NB4 (cell line): ENCODE measurements at regions not wholly inside any gene's neighbourhood (a gene's known extent, or its start where the extent isn't known, plus 50 kb on each side); places are given as distances from the start of the nearest gene placed in this dataset.
"Not testable (repeated sequence)": the region's sequence is repeated elsewhere in the genome, so short reads cannot be mapped to it uniquely, and the experiment has no call there.

Source experiments
- DNase-seq: peaks from one replicate; pipeline ENCODE4 v3.0.0; 2010; ENCODE audit warnings: low read depth
- H3K4me3 ChIP-seq: one replicate; pipeline ENCODE4 v1.5.1; 2011; ENCODE audit warnings: mild to moderate bottlenecking, low read depth, low read length, moderate library complexity
- MYC ChIP-seq: IDR thresholded peaks from 2 replicates; pipeline ENCODE4 v1.6.1; 2011; ENCODE audit warnings: low read depth, low read length
- POLR2A ChIP-seq: IDR thresholded peaks from 2 replicates; pipeline ENCODE4 v1.6.1; 2011; ENCODE audit warnings: mild to moderate bottlenecking; ENCODE audit not compliant: insufficient read length; ENCODE audit errors: extremely low read depth
- TF ChIP-seq, protein P1 (sequence below): IDR thresholded peaks from one replicate; pipeline ENCODE4 v1.5.1; 2012; ENCODE audit warnings: low read depth, low read length
- TF ChIP-seq, protein P2 (sequence below): IDR thresholded peaks from 2 replicates; pipeline ENCODE4 v1.6.1; 2011; ENCODE audit warnings: low read depth, low read length

DNA sequence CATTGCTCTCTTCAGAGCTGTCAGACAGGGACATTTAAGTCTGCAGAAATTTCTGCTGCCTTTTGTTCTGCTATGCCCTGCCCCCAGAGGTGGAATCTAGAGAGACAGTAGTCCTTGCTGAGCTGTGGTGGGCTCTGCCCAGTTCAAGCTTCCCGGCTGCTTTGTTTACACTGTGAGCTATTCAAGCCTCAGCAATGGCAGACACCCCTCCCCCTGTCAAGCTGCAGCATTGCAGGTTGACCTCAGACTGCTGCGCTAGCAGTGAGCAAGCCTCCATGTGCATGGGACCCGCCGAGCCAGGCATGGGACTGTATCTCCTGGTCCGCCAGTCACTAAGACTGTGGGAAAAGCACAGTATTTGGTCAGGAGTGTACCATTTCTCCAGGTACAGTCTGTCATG, 53.6 kb upstream of the MAPK10 start:
- H3K4me3 ChIP-seq, DNase-seq: not testable (repeated sequence)

DNA sequence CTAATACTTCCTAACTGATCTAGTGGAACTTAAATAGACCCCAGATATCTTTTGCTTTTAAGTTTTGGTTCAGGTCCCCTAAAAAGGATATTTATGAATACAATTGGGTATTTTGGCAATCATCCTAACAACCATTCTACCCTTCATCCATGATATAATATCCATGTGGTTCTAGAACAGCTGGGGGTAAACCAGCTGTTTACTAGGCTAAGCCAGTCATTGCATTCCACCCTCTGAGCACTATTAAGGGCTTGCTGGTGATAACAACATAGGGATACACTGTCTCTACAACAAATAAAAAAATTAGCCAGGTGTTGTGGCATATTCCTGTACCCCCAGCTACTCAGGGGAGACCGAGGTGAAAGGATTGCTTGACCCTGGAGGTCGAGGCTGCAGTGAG, 54.8 kb upstream of the MAPK10 start:
- TF ChIP-seq, protein P1, sequence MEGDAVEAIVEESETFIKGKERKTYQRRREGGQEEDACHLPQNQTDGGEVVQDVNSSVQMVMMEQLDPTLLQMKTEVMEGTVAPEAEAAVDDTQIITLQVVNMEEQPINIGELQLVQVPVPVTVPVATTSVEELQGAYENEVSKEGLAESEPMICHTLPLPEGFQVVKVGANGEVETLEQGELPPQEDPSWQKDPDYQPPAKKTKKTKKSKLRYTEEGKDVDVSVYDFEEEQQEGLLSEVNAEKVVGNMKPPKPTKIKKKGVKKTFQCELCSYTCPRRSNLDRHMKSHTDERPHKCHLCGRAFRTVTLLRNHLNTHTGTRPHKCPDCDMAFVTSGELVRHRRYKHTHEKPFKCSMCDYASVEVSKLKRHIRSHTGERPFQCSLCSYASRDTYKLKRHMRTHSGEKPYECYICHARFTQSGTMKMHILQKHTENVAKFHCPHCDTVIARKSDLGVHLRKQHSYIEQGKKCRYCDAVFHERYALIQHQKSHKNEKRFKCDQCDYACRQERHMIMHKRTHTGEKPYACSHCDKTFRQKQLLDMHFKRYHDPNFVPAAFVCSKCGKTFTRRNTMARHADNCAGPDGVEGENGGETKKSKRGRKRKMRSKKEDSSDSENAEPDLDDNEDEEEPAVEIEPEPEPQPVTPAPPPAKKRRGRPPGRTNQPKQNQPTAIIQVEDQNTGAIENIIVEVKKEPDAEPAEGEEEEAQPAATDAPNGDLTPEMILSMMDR: no peak
- TF ChIP-seq POLR2A: no peak
- no peak for TF ChIP-seq MYC
- TF ChIP-seq, protein P2, sequence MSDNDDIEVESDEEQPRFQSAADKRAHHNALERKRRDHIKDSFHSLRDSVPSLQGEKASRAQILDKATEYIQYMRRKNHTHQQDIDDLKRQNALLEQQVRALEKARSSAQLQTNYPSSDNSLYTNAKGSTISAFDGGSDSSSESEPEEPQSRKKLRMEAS: no peak
- DNase-seq: no peak
- no peak overlapping the region for H3K4me3 ChIP-seq

DNA sequence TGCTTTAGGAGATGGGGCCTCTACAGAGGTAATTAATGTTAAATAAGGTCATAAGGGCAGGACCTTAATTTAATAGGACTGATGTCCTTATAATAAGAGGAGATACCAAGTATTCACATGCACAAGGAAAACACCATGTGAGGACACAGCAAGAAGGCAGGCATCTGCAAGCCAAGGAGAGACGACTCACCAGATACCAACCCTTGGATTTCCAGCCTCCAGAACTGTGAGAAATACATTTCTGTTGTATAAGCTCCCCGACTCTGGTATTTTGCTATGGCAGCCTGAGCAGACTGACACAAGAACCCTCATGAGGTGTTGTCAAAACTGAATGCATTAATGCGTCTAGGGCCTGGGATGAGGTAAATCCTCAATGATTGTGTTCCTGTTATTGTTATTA, 56.2 kb upstream of the MAPK10 start:
- no peak for DNase-seq
- no peak overlapping the region for H3K4me3 ChIP-seq
- no peak for TF ChIP-seq POLR2A
- TF ChIP-seq, protein P2: no peak
- TF ChIP-seq, protein P1: no peak
- no peak for TF ChIP-seq MYC

DNA sequence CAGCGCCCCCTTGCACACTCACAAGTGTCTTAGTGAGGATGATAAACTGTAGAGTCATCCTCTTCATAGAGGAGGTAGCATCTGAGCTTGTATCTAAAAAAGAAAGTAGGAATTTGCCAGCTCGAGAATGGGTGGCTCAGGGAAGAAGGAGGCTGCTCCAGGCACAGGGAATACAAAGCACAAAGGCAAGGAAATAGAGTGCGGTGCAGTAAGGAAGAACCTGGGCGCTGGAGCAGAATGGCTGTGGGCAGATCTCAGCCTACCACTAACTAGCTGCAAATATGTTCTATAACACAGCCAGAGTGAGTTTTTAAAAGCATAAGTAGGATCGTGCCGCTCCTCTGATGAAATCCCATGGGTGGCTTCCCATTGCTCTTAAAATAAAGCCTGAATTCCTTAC, 61.6 kb upstream of the MAPK10 start:
- DNase-seq: no peak
- no peak overlapping the region for H3K4me3 ChIP-seq
- TF ChIP-seq, protein P2: no peak
- TF ChIP-seq POLR2A (no peak), MYC (no peak)
- TF ChIP-seq, protein P1: no peak

DNA sequence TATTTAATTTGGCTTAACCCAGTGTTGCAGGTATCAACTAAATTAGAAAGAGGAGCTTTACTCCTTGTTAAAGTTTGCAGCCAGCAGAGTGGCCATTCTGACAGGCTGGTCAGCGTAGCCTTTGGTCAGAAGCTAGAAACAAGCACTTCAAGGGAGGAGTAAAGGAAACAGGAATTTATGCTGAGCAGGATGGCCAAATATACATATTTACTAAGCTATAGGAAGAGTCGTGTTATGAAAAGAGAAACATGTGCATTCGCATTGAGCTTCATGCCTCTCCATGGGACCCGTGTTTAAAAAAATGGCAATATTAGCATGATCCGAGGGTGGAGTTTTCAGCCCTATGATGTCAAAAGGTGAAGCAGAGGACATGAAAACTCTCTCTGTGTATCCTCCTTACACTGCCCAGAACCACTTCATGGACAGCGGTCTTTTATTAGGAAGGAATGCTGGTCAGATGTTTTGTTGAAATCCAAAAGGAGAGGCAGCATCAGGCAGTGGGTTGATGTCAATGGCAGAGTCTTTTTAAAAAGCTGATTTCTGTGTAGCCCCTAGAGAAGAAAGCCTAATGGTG, 71.8 kb upstream of the MAPK10 start:
- TF ChIP-seq, protein P2: no peak
- TF ChIP-seq, protein P1: no peak
- TF ChIP-seq MYC (no peak), POLR2A (no peak)
- DNase-seq: no peak
- H3K4me3 ChIP-seq: no peak overlapping the region

DNA sequence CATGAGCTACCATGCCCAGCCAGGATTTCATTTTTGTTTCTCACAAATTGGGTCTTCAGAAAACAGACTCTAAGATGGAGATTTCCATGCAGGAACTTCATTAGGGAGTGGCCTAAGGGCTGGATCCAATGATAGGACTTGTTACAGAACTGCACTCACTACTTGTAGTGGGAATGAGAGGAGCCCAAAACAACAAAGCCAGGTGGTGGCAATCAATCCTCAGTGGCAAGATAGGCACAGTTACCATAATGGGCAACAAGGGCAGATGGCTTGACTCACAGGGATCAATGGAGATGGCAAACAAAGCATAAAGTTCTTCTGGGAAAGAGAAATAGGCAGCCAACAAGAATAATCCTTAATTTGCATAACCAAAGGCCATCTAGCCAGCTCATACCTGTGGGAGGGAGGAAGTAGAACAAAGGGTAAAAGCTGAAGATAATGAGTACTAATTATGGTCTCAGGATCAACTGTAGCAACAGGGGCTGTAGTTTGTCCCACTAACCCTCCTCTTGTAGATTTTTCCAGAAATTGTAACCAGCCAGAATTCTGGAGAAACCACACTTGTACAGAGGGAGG, 72.8 kb upstream of the MAPK10 start:
- no peak overlapping the region for H3K4me3 ChIP-seq
- DNase-seq: no peak
- TF ChIP-seq, protein P1: no peak
- TF ChIP-seq MYC (no peak), POLR2A (no peak)
- TF ChIP-seq, protein P2: no peak
